Liver (tissue), 8 donors: ENCODE measurements at regions not wholly inside any gene's neighbourhood (a gene's known extent, or its start where the extent isn't known, plus 50 kb on each side); places are given as distances from the start of the nearest gene placed in this dataset.

Source experiments
- DNase-seq: peaks from one replicate; pipeline ENCODE4 v3.0.0-alpha.2; 2017; ENCODE audit warnings: low spot score
- H3K27ac ChIP-seq, 2 donors: one replicate each; pipeline ENCODE4 v1.7.0; 2013; ENCODE audit warnings: inconsistent platforms in 2 of 2, low read length in 2 of 2, control low read depth in 1 of 2, low read depth in 1 of 2, mild to moderate bottlenecking in 1 of 2
- H3K27me3 ChIP-seq, 4 donors: one replicate each; pipeline versions ENCODE4 v1.6.1 to v1.7.0; 2013; ENCODE audit warnings: low read length in 3 of 4, inconsistent platforms in 1 of 4, mild to moderate bottlenecking in 1 of 4, moderate library complexity in 1 of 4; ENCODE audit not compliant: control insufficient read depth in 4 of 4, insufficient read depth in 4 of 4
- H3K36me3 ChIP-seq, 4 donors: one replicate each; pipeline versions ENCODE4 v1.6.1 to v1.7.0; 2013; ENCODE audit warnings: low read length in 3 of 4, mild to moderate bottlenecking in 3 of 4, low read depth in 1 of 4, moderate library complexity in 1 of 4; ENCODE audit not compliant: control insufficient read depth in 4 of 4, insufficient read depth in 3 of 4
- H3K4me1 ChIP-seq, 4 donors: one replicate each; pipeline versions ENCODE4 v1.6.1 to v1.7.0; 2013; ENCODE audit warnings: low read length in 3 of 4, mild to moderate bottlenecking in 3 of 4, moderate library complexity in 1 of 4; ENCODE audit not compliant: control insufficient read depth in 4 of 4, insufficient read depth in 4 of 4
- H3K4me3 ChIP-seq, 3 donors: one replicate each; pipeline versions ENCODE4 v1.6.1 to v1.7.0; 2013; ENCODE audit warnings: low read length in 3 of 3, control low read depth in 1 of 3, low read depth in 1 of 3, mild to moderate bottlenecking in 1 of 3
- H3K9ac ChIP-seq, 2 donors: one replicate each; pipeline ENCODE4 v1.7.0; 2013; ENCODE audit warnings: low read length in 2 of 2, mild to moderate bottlenecking in 2 of 2, moderate library complexity in 2 of 2, control low read depth in 1 of 2, low read depth in 1 of 2
- H3K9me3 ChIP-seq, 4 donors: one replicate each; pipeline versions ENCODE4 v1.6.1 to v1.7.0; 2013; ENCODE audit warnings: low read length in 3 of 4; ENCODE audit not compliant: control insufficient read depth in 4 of 4
- ATF3 ChIP-seq: IDR thresholded peaks from 2 replicates; pipeline ENCODE4 v1.6.1; 2016; ENCODE audit warnings: antibody characterized with exemption
- MAX ChIP-seq: IDR thresholded peaks from 2 replicates; pipeline ENCODE4 v1.6.1; 2016; ENCODE audit warnings: antibody characterized with exemption
- RAD21 ChIP-seq, 2 donors: IDR thresholded peaks; 2 replicates each; pipeline ENCODE4 v1.6.1; 2016; ENCODE audit warnings: antibody characterized with exemption in 2 of 2, mild to moderate bottlenecking in 2 of 2
- REST ChIP-seq: IDR thresholded peaks from 2 replicates; pipeline ENCODE4 v1.6.1; 2016; ENCODE audit warnings: antibody characterized with exemption, mild to moderate bottlenecking
- RXRA ChIP-seq, 2 donors: IDR thresholded peaks; 2 replicates each; pipeline ENCODE4 v1.6.1; 2017 to 2018; ENCODE audit warnings: antibody characterized with exemption in 2 of 2, mild to moderate bottlenecking in 1 of 2
- SP1 ChIP-seq: IDR thresholded peaks from 2 replicates; pipeline ENCODE4 v1.6.1; 2018; ENCODE audit warnings: antibody characterized with exemption, mild to moderate bottlenecking
- WGBS: extraction: QIAGEN DNeasy Blood & Tissue Kit; methylation state at CpG from one replicate; pipeline ENCODE4 v1.1.7; 2013; 5-methylcytosine and 5-hydroxymethylcytosine counted together
- TF ChIP-seq, protein P1 (sequence below): fragments of 150-350 bp; IDR thresholded peaks from 2 replicates; pipeline ENCODE4 v1.5.1; 2017; ENCODE audit warnings: improper control_type of control experiment, low read depth, low read length; ENCODE audit not compliant: missing input control
- TF ChIP-seq, protein P2 (sequence below): IDR thresholded peaks from 2 replicates; pipeline ENCODE4 v1.6.1; 2016; ENCODE audit warnings: antibody characterized with exemption
- donor health status: healthy.
- donor health status: healthy.
- donor health status: healthy.
- donor health status: healthy.
- donor health status: healthy.

GRCh38 chr10:5293691-5294550 is 70.8 kb upstream of the UCN3 start:
- Histone ChIP-seq H3K9me3 (no peaks in the 10 kb centered on the region), H3K36me3 (no peaks in the 10 kb centered on the region), H3K27ac (no peak overlapping the region), H3K4me1 (peaks cover 0 to 2% (median 0%) of the 10 kb centered on the region in 4 donors), H3K4me3 (no peak overlapping the region), H3K27me3 (no peaks in the 10 kb centered on the region), H3K9ac (no peak overlapping the region)
- 68% methylated on average over 15 of the region's 15 CpGs for WGBS
- peak; percentile 58 for DNase-seq
- TF ChIP-seq MAX: no peak
- TF ChIP-seq ATF3: no peak
- peak; percentile 38 to 78 for TF ChIP-seq RAD21 (IDR thresholded peaks at IDR 0.05)
- no peak for TF ChIP-seq SP1
- TF ChIP-seq REST: no peak
- TF ChIP-seq, protein P1, sequence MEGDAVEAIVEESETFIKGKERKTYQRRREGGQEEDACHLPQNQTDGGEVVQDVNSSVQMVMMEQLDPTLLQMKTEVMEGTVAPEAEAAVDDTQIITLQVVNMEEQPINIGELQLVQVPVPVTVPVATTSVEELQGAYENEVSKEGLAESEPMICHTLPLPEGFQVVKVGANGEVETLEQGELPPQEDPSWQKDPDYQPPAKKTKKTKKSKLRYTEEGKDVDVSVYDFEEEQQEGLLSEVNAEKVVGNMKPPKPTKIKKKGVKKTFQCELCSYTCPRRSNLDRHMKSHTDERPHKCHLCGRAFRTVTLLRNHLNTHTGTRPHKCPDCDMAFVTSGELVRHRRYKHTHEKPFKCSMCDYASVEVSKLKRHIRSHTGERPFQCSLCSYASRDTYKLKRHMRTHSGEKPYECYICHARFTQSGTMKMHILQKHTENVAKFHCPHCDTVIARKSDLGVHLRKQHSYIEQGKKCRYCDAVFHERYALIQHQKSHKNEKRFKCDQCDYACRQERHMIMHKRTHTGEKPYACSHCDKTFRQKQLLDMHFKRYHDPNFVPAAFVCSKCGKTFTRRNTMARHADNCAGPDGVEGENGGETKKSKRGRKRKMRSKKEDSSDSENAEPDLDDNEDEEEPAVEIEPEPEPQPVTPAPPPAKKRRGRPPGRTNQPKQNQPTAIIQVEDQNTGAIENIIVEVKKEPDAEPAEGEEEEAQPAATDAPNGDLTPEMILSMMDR: peak; percentile 24

- no peaks in the 10 kb centered on the region for H3K27me3 ChIP-seq
- 79% methylated on average over 3 of the region's 3 CpGs for WGBS
- no peak for DNase-seq
- TF ChIP-seq, protein P2, sequence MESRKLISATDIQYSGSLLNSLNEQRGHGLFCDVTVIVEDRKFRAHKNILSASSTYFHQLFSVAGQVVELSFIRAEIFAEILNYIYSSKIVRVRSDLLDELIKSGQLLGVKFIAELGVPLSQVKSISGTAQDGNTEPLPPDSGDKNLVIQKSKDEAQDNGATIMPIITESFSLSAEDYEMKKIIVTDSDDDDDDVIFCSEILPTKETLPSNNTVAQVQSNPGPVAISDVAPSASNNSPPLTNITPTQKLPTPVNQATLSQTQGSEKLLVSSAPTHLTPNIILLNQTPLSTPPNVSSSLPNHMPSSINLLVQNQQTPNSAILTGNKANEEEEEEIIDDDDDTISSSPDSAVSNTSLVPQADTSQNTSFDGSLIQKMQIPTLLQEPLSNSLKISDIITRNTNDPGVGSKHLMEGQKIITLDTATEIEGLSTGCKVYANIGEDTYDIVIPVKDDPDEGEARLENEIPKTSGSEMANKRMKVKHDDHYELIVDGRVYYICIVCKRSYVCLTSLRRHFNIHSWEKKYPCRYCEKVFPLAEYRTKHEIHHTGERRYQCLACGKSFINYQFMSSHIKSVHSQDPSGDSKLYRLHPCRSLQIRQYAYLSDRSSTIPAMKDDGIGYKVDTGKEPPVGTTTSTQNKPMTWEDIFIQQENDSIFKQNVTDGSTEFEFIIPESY: no peak
- TF ChIP-seq RXRA (IDR thresholded peaks at IDR 0.05): no peak
- no peak overlapping the region for H3K27ac ChIP-seq
- H3K4me1 ChIP-seq: no peaks in the 10 kb centered on the region
- no peak overlapping the region for H3K9ac ChIP-seq
- no peaks in the 10 kb centered on the region for H3K36me3 ChIP-seq
- H3K4me3 ChIP-seq: no peak overlapping the region
- H3K9me3 ChIP-seq: no peaks in the 10 kb centered on the region
These were observed 67.3 kb upstream of the UCN3 start for GRCh38 chr10:5297466-5297865.
